Sigmoid colon (tissue), 6 donors: ENCODE measurements at regions not wholly inside any gene's neighbourhood (a gene's known extent, or its start where the extent isn't known, plus 50 kb on each side); places are given as distances from the start of the nearest gene placed in this dataset.

Experiments used
- DNase-seq: peaks from one replicate; pipeline ENCODE4 v3.0.0-alpha.2; 2019
- H3K27ac ChIP-seq, 4 donors: fragments of 200-600 bp; sonication (generic); one replicate each; pipeline ENCODE4 v1.5.1; 2016 to 2019; ENCODE audit warnings: mild to moderate bottlenecking in 1 of 4
- H3K27me3 ChIP-seq, 3 donors: fragments of 200-600 bp; sonication (generic); one replicate each; pipeline ENCODE4 v1.5.1; 2019; ENCODE audit warnings: mild to moderate bottlenecking in 1 of 3
- H3K36me3 ChIP-seq, 4 donors: fragments of 200-600 bp; sonication (generic); one replicate each; pipeline ENCODE4 v1.5.1; 2016 to 2019
- H3K4me1 ChIP-seq, 4 donors: fragments of 200-600 bp; sonication (generic); one replicate each; pipeline ENCODE4 v1.5.1; 2017 to 2019
- H3K4me3 ChIP-seq, 4 donors: fragments of 200-600 bp; sonication (generic); one replicate each; pipeline ENCODE4 v1.5.1; 2017 to 2019; ENCODE audit warnings: mild to moderate bottlenecking in 2 of 4, moderate library complexity in 1 of 4
- H3K9me3 ChIP-seq, 4 donors: fragments of 200-600 bp in 3 of 4; sonication (generic) in 3 of 4; one replicate each; pipeline versions ENCODE4 v1.5.1 to v1.6.1; 2013 to 2019
- CTCF ChIP-seq, 4 experiments: fragments of 450-650 bp in 3 of 4; fragments of 200-600 bp in 1 of 4; IDR thresholded peaks; one replicate each; pipeline ENCODE4 v1.5.1; 2016 to 2019; ENCODE audit warnings: antibody characterized with exemption in 4 of 4, mild to moderate bottlenecking in 3 of 4, moderate library complexity in 2 of 4
- EP300 ChIP-seq, 4 donors: sonication (generic); formaldehyde crosslinking; IDR thresholded peaks; one replicate each; pipeline ENCODE4 v1.6.1; 2017; ENCODE audit warnings: antibody characterized with exemption in 4 of 4
- POLR2A ChIP-seq, 2 donors: fragments of 450-650 bp; IDR thresholded peaks; one replicate each; pipeline ENCODE4 v1.6.1; 2016; ENCODE audit warnings: antibody characterized with exemption in 2 of 2, mild to moderate bottlenecking in 2 of 2, moderate library complexity in 2 of 2
- POLR2AphosphoS5 ChIP-seq, 4 donors: sonication (generic); formaldehyde crosslinking; IDR thresholded peaks; one replicate each; pipeline ENCODE4 v1.6.1; 2017; ENCODE audit warnings: antibody characterized with exemption in 4 of 4
- WGBS, 2 donors: extraction: QIAGEN DNeasy Blood & Tissue Kit; methylation state at CpG; one replicate each; pipeline ENCODE4 v1.1.7; 2013; 5-methylcytosine and 5-hydroxymethylcytosine counted together
- intact Hi-C: fragments of 100-400 bp; cut with DNase I; formaldehyde crosslinking; loops from one replicate; pipeline ENCODE4 v1.15.1; 2023
- donor health status: healthy with polysubstance abuse.
- donor health status: healthy.

- no peak overlapping the region for H3K4me3 ChIP-seq
- H3K9me3 ChIP-seq, result no peaks in the 10 kb centered on the region
- no peaks in the 10 kb centered on the region for H3K4me1 ChIP-seq
- no peak overlapping the region for H3K27ac ChIP-seq
- DNase-seq, result no peak
- no peak for TF ChIP-seq CTCF (IDR thresholded peaks at IDR 0.05)
- TF ChIP-seq POLR2A (IDR thresholded peaks at IDR 0.05), result no peak
- no peak for TF ChIP-seq EP300 (IDR thresholded peaks at IDR 0.05)
- TF ChIP-seq POLR2AphosphoS5 (IDR thresholded peaks at IDR 0.05), result no peak
- no peaks in the 10 kb centered on the region for H3K36me3 ChIP-seq
- no peaks in the 10 kb centered on the region for H3K27me3 ChIP-seq
- intact Hi-C loops, result no loop called here
Observed at GRCh38 chr14:97267509-97267908, 470.3 kb downstream of the VRK1 start.

- Histone ChIP-seq H3K27me3 (no peaks in the 10 kb centered on the region), H3K4me3 (no peak overlapping the region), H3K27ac (no peak overlapping the region), H3K36me3 (no peaks in the 10 kb centered on the region), H3K4me1 (no peaks in the 10 kb centered on the region), H3K9me3 (no peaks in the 10 kb centered on the region)
- 52 to 76% methylated on average over 2 of the region's 2 CpGs for WGBS, 2 donors
- intact Hi-C loops, result no loop called here
- TF ChIP-seq EP300 (IDR thresholded peaks at IDR 0.05) (no peak), POLR2AphosphoS5 (IDR thresholded peaks at IDR 0.05) (no peak), CTCF (IDR thresholded peaks at IDR 0.05) (no peak), POLR2A (IDR thresholded peaks at IDR 0.05) (no peak)
- no peak for DNase-seq
Observed at GRCh38 chr14:97268097-97268496, 470.9 kb downstream of the VRK1 start.

GRCh38 chr14:97270308-97270707, 473.1 kb downstream of the VRK1 start:
- TF ChIP-seq POLR2A (IDR thresholded peaks at IDR 0.05), result no peak
- no peak for TF ChIP-seq CTCF (IDR thresholded peaks at IDR 0.05)
- TF ChIP-seq EP300 (IDR thresholded peaks at IDR 0.05), result no peak
- no peak for TF ChIP-seq POLR2AphosphoS5 (IDR thresholded peaks at IDR 0.05)

GRCh38 chr14:97271451-97271960, 474.3 kb downstream of the VRK1 start:
- DNase-seq, result no peak
- no peak for TF ChIP-seq POLR2AphosphoS5 (IDR thresholded peaks at IDR 0.05)
- no peak for TF ChIP-seq POLR2A (IDR thresholded peaks at IDR 0.05)
- TF ChIP-seq CTCF (IDR thresholded peaks at IDR 0.05), result no peak
- no peak for TF ChIP-seq EP300 (IDR thresholded peaks at IDR 0.05)
- WGBS, 2 donors, result 68 to 75% methylated on average over 8 of the region's 8 CpGs

More at GRCh38 chr14:97270308-97270707, 473.1 kb downstream of the VRK1 start:
- 26 to 75% methylated on average over 4 of the region's 4 CpGs for WGBS, 2 donors
- H3K36me3 ChIP-seq, result no peaks in the 10 kb centered on the region
- no peak overlapping the region for H3K4me3 ChIP-seq
- H3K27me3 ChIP-seq, result no peaks in the 10 kb centered on the region
- DNase-seq, result no peak
- H3K9me3 ChIP-seq, result no peaks in the 10 kb centered on the region
- H3K4me1 ChIP-seq, result no peaks in the 10 kb centered on the region
- no peak overlapping the region for H3K27ac ChIP-seq
- intact Hi-C loops, result no loop called here

GRCh38 chr14:97273540-97273939, 476.4 kb downstream of the VRK1 start:
- H3K9me3 ChIP-seq, result no peaks in the 10 kb centered on the region
- no peaks in the 10 kb centered on the region for H3K4me1 ChIP-seq
- DNase-seq, result no peak
- no peak overlapping the region for H3K4me3 ChIP-seq
- no peak overlapping the region for H3K27ac ChIP-seq
- no peaks in the 10 kb centered on the region for H3K36me3 ChIP-seq
- TF ChIP-seq POLR2A (IDR thresholded peaks at IDR 0.05), result no peak
- no peak for TF ChIP-seq EP300 (IDR thresholded peaks at IDR 0.05)
- no peak for TF ChIP-seq POLR2AphosphoS5 (IDR thresholded peaks at IDR 0.05)
- no peak for TF ChIP-seq CTCF (IDR thresholded peaks at IDR 0.05)
- H3K27me3 ChIP-seq, result no peaks in the 10 kb centered on the region
- 70 to 83% methylated on average over 4 of the region's 4 CpGs for WGBS, 2 donors
- intact Hi-C loops, result no loop called here

More at GRCh38 chr14:97271451-97271960, 474.3 kb downstream of the VRK1 start:
- Histone ChIP-seq H3K27me3 (no peaks in the 10 kb centered on the region), H3K9me3 (no peaks in the 10 kb centered on the region), H3K27ac (no peak overlapping the region), H3K36me3 (no peaks in the 10 kb centered on the region), H3K4me3 (no peak overlapping the region), H3K4me1 (no peaks in the 10 kb centered on the region)
- intact Hi-C loops, result no loop called here
